ENCODE measurements at regions not wholly inside any gene's neighbourhood (a gene's known extent, or its start where the extent isn't known, plus 50 kb on each side); places are given as distances from the start of the nearest gene placed in this dataset.
"Not testable (repeated sequence)": the region's sequence is repeated elsewhere in the genome, so short reads cannot be mapped to it uniquely, and the experiment has no call there.

- no peak for DNase-seq (ENCODE audit: low spot score)
Measured at GRCh38 chr6:16823718-16824352, 62.6 kb upstream of the ATXN1 start.

- DNase-seq (ENCODE audit: low spot score): no peak
Measured at GRCh38 chr6:16822975-16823717, 61.9 kb upstream of the ATXN1 start.

- DNase-seq (ENCODE audit: low spot score): no peak
Measured at GRCh38 chr6:16822529-16822928, 61.3 kb upstream of the ATXN1 start.

GRCh38 chr6:16821834-16822264, 60.6 kb upstream of the ATXN1 start:
- DNase-seq (ENCODE audit: low spot score): no peak

DNA sequence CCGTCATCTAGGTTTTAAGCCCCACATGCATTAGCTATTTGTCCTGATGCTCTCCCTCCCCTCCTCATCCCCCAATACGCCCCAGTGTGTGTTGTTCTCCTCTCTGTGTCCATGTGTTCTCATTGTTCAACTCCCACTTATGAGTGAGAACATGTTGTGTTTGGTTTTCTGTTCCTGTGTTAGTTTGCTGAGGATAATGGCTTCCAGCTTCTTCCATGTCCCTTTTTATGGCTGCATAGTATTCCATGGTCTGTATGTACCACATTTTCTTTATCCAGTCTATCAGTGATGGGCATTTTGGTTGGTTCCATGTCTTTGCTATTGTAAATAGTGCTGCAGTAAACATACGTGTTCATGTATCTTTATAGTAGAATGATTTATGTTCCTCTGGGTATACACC, 59.0 kb upstream of the ATXN1 start:
- not testable (repeated sequence) for DNase-seq (ENCODE audit: low spot score)

DNA sequence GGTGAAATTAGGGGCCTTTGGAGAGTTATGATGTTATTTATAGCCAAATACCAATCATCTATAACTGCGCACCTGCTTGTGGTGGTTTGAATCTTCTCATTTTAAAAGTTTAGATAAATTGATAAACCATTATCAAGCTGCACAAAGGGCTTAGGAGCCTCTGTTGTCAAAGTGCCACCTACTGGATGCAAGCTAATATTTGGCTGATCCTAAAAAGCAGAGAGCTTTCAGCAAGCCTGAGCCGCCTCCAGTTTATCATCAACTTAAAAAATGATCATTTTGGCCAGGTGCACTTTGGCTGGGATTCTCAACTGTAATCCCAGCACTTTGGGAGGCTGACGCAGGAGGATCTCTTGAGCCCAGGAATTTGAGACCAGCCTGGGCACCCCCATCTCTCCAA, 58.5 kb upstream of the ATXN1 start:
- no peak for DNase-seq (ENCODE audit: low spot score)

DNA sequence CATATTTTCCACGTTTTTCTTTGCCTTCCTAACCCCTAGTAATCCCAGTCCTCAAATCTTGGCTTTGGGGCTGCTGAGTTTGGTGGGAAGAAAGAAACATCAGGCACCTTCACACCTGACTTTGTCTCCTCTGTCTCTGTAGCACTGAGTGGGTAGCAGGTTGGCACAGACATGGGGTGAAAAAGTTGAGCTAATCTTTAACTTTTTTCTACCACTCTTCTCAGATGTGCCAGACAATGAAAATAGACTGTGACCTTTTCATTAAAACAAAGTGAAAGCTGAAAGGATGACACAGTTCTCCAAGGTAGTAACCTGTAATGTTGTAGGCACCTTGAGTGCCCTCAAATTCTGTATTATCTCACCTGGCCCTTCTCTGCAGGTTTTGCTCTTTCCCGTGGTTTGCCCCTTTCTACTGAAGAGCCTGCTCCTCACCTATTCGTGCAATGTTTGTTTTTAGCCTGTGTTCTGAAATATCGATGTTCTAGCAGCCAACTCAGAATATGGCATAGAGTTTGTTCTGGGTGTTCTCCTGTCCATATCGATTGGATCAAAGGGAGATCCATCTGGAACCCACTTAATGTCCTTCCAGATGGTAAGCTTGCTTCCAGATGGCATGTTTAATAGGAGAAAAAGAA, 57.8 kb upstream of the ATXN1 start:
- DNase-seq (ENCODE audit: low spot score): no peak

DNA sequence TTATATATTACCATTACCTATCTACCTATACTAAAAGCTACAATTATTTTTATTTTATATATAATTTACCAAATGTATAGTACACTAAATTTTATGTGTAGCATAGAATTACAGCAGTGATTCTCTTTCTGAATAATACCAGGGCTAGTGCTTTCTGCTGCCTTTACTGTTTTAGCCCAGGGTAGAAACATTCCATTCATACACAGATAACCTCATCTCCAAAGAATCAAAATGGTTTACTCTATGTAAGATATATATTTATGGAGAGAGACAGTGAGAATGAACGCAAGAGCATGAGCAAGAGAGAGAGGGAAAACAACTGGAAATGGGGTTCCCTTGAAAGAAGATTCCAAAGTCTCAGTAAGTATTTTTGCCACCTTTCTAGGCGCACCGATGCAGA, 56.3 kb upstream of the ATXN1 start:
- DNase-seq (ENCODE audit: low spot score): no peak

GRCh38 chr6:16816891-16817290, 55.6 kb upstream of the ATXN1 start:
- DNase-seq (ENCODE audit: low spot score): no peak

DNA sequence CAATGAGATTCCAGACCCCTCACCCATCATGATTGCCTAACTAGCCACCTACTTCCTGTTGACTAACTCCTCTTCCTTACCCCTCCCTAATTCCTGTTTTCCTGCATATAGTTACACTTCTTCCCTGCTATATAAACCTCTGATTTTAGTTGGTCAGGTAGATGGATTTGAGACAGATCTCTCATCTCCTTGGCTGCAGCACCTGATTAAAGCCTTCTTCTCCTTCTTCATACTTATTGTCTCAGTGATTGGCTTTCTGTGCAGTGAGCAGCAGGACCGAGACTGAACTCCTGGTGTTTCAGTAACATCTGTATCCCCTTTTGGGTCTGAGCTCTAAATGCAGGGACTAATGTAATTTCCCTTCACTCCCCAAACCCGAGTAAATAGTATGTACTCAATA, 51.7 kb upstream of the ATXN1 start:
- DNase-seq (ENCODE audit: low spot score): no peak

GRCh38 chr6:16811277-16811979, 50.2 kb upstream of the ATXN1 start:
- no peak for DNase-seq (ENCODE audit: low spot score)

Measured in activated CD4-positive, alpha-beta T cell treated with anti-CD3 and anti-CD28 coated beads, Interleukin-2, Interleukin-4, amounts not matched to agents 100 ng/mL and 50 ng/mL, durations not matched to agents 16 hours and 8 hours (primary cell).